CD4-positive, alpha-beta T cell (primary cell): ENCODE measurements at regions not wholly inside any gene's neighbourhood (a gene's known extent, or its start where the extent isn't known, plus 50 kb on each side); places are given as distances from the start of the nearest gene placed in this dataset.

ENCODE experiments used
- ATAC-seq: fragments of 200-7000 bp; cut with Tn5 transposase; one replicate; pipeline ENCODE4 v1.10.0; 2022; ENCODE audit warnings: mild to moderate bottlenecking; ENCODE audit not compliant: poor library complexity
- CTCF ChIA-PET: fragments of 350-600 bp; sonication (Branson Sonifier 250); formaldehyde crosslinking; loops from one replicate; lab custom pipeline; 2021; ENCODE audit warnings: antibody characterized with exemption, inconsistent platforms; lab: Charles Lee
- POLR2A ChIA-PET: fragments of 350-600 bp; sonication (Branson Sonifier 250); formaldehyde crosslinking; loops from one replicate; lab custom pipeline; 2021; ENCODE audit warnings: antibody characterized with exemption, inconsistent platforms; lab: Charles Lee
- DNase-seq, 14 experiments: peaks; one replicate each; pipeline ENCODE4 v3.0.0-alpha.2; 2013 to 2020; ENCODE audit warnings: mixed read lengths in 2 of 14
- H3K27ac ChIP-seq, 2 donors: one replicate each; pipeline versions ENCODE4 v1.5.1 to v1.7.0; 2013; ENCODE audit warnings: low read length in 2 of 2, low read depth in 1 of 2, mild to moderate bottlenecking in 1 of 2
- H3K27me3 ChIP-seq, 2 experiments: 1 replicate in 1 of 2; 2 replicates in 1 of 2; pipeline versions ENCODE4 v1.6.1 to v1.7.0; 2013; ENCODE audit warnings: low read length in 2 of 2, control low read depth in 1 of 2, mild to moderate bottlenecking in 1 of 2, moderate library complexity in 1 of 2; ENCODE audit not compliant: insufficient read depth in 2 of 2, control insufficient read depth in 1 of 2
- H3K36me3 ChIP-seq: one replicate; pipeline ENCODE4 v1.6.1; 2013; ENCODE audit warnings: low read length, control low read depth; ENCODE audit not compliant: insufficient read depth
- H3K4me1 ChIP-seq: one replicate; pipeline ENCODE4 v1.6.1; 2013; ENCODE audit warnings: low read length, control low read depth; ENCODE audit not compliant: insufficient read depth
- H3K4me3 ChIP-seq: one replicate; pipeline ENCODE4 v1.5.1; 2013; ENCODE audit warnings: mild to moderate bottlenecking, low read length, moderate library complexity
- H3K9me3 ChIP-seq, 2 experiments: 1 replicate in 1 of 2; 2 replicates in 1 of 2; pipeline versions ENCODE4 v1.6.1 to v1.7.0; 2013; ENCODE audit warnings: low read length in 2 of 2, mild to moderate bottlenecking in 2 of 2, control low read depth in 1 of 2, moderate library complexity in 1 of 2; ENCODE audit not compliant: control insufficient read depth in 1 of 2, insufficient read depth in 1 of 2
- H3K27ac Mint-ChIP-seq: one replicate; pipeline ENCODE4 v1.8.0; 2020; ENCODE audit warnings: mixed read lengths
- H3K27me3 Mint-ChIP-seq: one replicate; pipeline ENCODE4 v1.8.0; 2021; ENCODE audit warnings: mixed read lengths
- H3K36me3 Mint-ChIP-seq: one replicate; pipeline ENCODE4 v1.8.0; 2021; ENCODE audit warnings: low read depth, mixed read lengths
- H3K4me1 Mint-ChIP-seq: one replicate; pipeline ENCODE4 v1.8.0; 2021; ENCODE audit warnings: low read depth, mixed read lengths
- H3K4me3 Mint-ChIP-seq: one replicate; pipeline ENCODE4 v1.8.0; 2020; ENCODE audit warnings: mild to moderate bottlenecking, mixed read lengths
- H3K9me3 Mint-ChIP-seq: one replicate; pipeline ENCODE4 v1.8.0; 2020; ENCODE audit warnings: mixed read lengths
- CTCF ChIP-seq: fragments of 200-600 bp; IDR thresholded peaks from one replicate; pipeline ENCODE4 v1.8.0; 2022; ENCODE audit warnings: antibody characterized with exemption, mild to moderate bottlenecking
- intact Hi-C, 2 experiments: fragments of 100-400 bp; cut with DNase I in 1 of 2; cut with micrococcal nuclease in 1 of 2; formaldehyde crosslinking; loops; one replicate each; pipeline versions ENCODE4 v1.15.1 to v1.9.0; 2023 to 2025; cut with DNase I, micrococcal nuclease

- intact Hi-C loops, result no loop called here
- no peak for TF ChIP-seq CTCF
- Mint-ChIP-seq H3K27me3 (no peaks in the 10 kb centered on the region), H3K4me3 (no peak overlapping the region), H3K27ac (no peak overlapping the region), H3K36me3 (no peaks in the 10 kb centered on the region), H3K9me3 (peaks cover 27% of the 10 kb centered on the region), H3K4me1 (no peaks in the 10 kb centered on the region)
- no peaks in the 10 kb centered on the region for H3K27me3 ChIP-seq
- ATAC-seq (no peak), DNase-seq (no peak)
- no peaks in the 10 kb centered on the region for H3K4me1 ChIP-seq
- peaks cover 4 to 10% of the 10 kb centered on the region in 2 experiments for H3K9me3 ChIP-seq
- ChIA-PET POLR2A (no interaction called here), CTCF (no interaction called here)
- H3K36me3 ChIP-seq, result no peaks in the 10 kb centered on the region
- H3K4me3 ChIP-seq, result no peak overlapping the region
- H3K27ac ChIP-seq, result no peak overlapping the region
These were observed 443.8 kb upstream of the CYLC2 start for GRCh38 chr9:102551346-102551745.

- Mint-ChIP-seq H3K27me3 (no peaks in the 10 kb centered on the region), H3K4me3 (no peak overlapping the region), H3K4me1 (no peaks in the 10 kb centered on the region), H3K9me3 (peaks cover 27% of the 10 kb centered on the region), H3K27ac (no peak overlapping the region), H3K36me3 (no peaks in the 10 kb centered on the region)
- Histone ChIP-seq H3K4me1 (no peaks in the 10 kb centered on the region), H3K36me3 (no peaks in the 10 kb centered on the region), H3K4me3 (no peak overlapping the region), H3K27ac (no peak overlapping the region), H3K27me3 (no peaks in the 10 kb centered on the region), H3K9me3 (peaks cover 4 to 10% of the 10 kb centered on the region in 2 experiments)
- TF ChIP-seq CTCF, result no peak
- ChIA-PET POLR2A (no interaction called here), CTCF (no interaction called here)
- DNase-seq, result no peak
- intact Hi-C loops, result no loop called here
- ATAC-seq, result no peak
These were observed 444.2 kb upstream of the CYLC2 start for GRCh38 chr9:102550886-102551285.

GRCh38 chr9:102550266-102550665 is 444.9 kb upstream of the CYLC2 start:
- no peaks in the 10 kb centered on the region for H3K4me1 Mint-ChIP-seq
- H3K9me3 ChIP-seq, result peaks cover 4 to 10% of the 10 kb centered on the region in 2 experiments
- H3K27ac ChIP-seq, result no peak overlapping the region
- peaks cover 27% of the 10 kb centered on the region for H3K9me3 Mint-ChIP-seq
- ChIA-PET CTCF (no interaction called here), POLR2A (no interaction called here)
- no peaks in the 10 kb centered on the region for H3K36me3 Mint-ChIP-seq
- DNase-seq, result no peak
- H3K4me3 Mint-ChIP-seq, result no peak overlapping the region
- no peaks in the 10 kb centered on the region for H3K36me3 ChIP-seq
- H3K27me3 Mint-ChIP-seq, result no peaks in the 10 kb centered on the region
- intact Hi-C loops, result no loop called here
- no peak overlapping the region for H3K27ac Mint-ChIP-seq
- ATAC-seq, result no peak
- H3K4me3 ChIP-seq, result no peak overlapping the region
- H3K4me1 ChIP-seq, result no peaks in the 10 kb centered on the region
- no peaks in the 10 kb centered on the region for H3K27me3 ChIP-seq
- no peak for TF ChIP-seq CTCF
